Osteoblast (primary cell): ENCODE measurements at regions not wholly inside any gene's neighbourhood (a gene's known extent, or its start where the extent isn't known, plus 50 kb on each side); places are given as distances from the start of the nearest gene placed in this dataset.

Experiments
- DNase-seq: peaks from one replicate; pipeline ENCODE4 v3.0.0; 2011; ENCODE audit warnings: low spot score, mixed read lengths; ENCODE audit not compliant: insufficient read length; ENCODE audit errors: missing footprints
- H2AFZ ChIP-seq: 2 replicates; pipeline ENCODE4 v1.6.0; 2011; ENCODE audit warnings: mild to moderate bottlenecking, low read length
- H3K27ac ChIP-seq: 2 replicates; pipeline ENCODE4 v1.5.1; 2011; ENCODE audit warnings: mild to moderate bottlenecking, low read depth, low read length, moderate library complexity
- H3K27me3 ChIP-seq: 2 replicates; pipeline ENCODE4 v1.6.0; 2012; ENCODE audit warnings: mild to moderate bottlenecking, control low read depth, inconsistent platforms, low read length, moderate library complexity; ENCODE audit not compliant: insufficient read depth
- H3K36me3 ChIP-seq: 2 replicates; pipeline ENCODE4 v1.5.1; 2011; ENCODE audit warnings: mild to moderate bottlenecking, low read length, control low read depth, moderate library complexity; ENCODE audit not compliant: insufficient read depth
- H3K4me1 ChIP-seq: 2 replicates; pipeline ENCODE4 v1.5.1; 2011; ENCODE audit warnings: mild to moderate bottlenecking, low read length, control low read depth, moderate library complexity; ENCODE audit not compliant: insufficient read depth
- H3K4me2 ChIP-seq: 2 replicates; pipeline ENCODE4 v1.6.0; 2011; ENCODE audit warnings: mild to moderate bottlenecking, low read length; ENCODE audit not compliant: insufficient read depth
- H3K4me3 ChIP-seq: fragments of 200-600 bp; sonication (generic); 3 replicates; pipeline ENCODE4 v1.5.1; 2012; ENCODE audit warnings: mild to moderate bottlenecking, low read length, inconsistent platforms; ENCODE audit not compliant: insufficient read depth
- H3K79me2 ChIP-seq: 2 replicates; pipeline ENCODE4 v1.6.0; 2012; ENCODE audit warnings: mild to moderate bottlenecking, low read length, control low read depth, inconsistent platforms; ENCODE audit not compliant: insufficient read depth
- H3K9me3 ChIP-seq: 2 replicates; pipeline ENCODE4 v1.5.1; 2011; ENCODE audit warnings: low read depth, low read length, control low read depth
- H4K20me1 ChIP-seq: 2 replicates; pipeline ENCODE4 v1.6.0; 2012; ENCODE audit warnings: mild to moderate bottlenecking, low read length, control low read depth; ENCODE audit not compliant: insufficient read depth
- TF ChIP-seq, protein P1 (sequence below): IDR thresholded peaks from 2 replicates; pipeline ENCODE4 v1.5.1; 2011; ENCODE audit warnings: mild to moderate bottlenecking, low read depth, low read length, moderate library complexity; ENCODE audit errors: extremely low read depth

DNA sequence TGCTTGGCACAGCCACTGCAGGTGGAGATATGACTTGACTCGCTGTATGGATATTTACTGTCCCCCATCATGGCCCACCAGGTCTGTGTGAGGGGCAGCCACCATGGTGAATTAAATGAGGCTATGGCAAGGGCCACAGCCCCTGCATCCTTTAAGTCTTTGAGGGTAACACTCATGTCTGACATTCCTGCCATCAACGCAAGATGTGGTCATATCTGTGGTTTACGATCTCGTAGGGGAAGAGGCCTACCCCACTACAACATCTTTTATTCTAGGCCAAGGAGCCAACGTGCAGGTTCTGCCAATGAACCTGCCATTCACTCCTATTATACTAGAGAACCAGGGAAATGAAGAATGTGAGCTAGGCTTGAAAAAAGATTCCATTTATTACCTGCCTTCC lies 381.6 kb upstream of the ID2 start:
- no peak for DNase-seq
- no peaks in the 10 kb centered on the region for H3K4me1 ChIP-seq
- H3K27me3 ChIP-seq = no peaks in the 10 kb centered on the region
- H3K4me3 ChIP-seq = no peak overlapping the region
- H3K9me3 ChIP-seq = no peaks in the 10 kb centered on the region
- H3K27ac ChIP-seq = no peak overlapping the region
- no peaks in the 10 kb centered on the region for H3K79me2 ChIP-seq
- no peaks in the 10 kb centered on the region for H4K20me1 ChIP-seq
- TF ChIP-seq, protein P1, sequence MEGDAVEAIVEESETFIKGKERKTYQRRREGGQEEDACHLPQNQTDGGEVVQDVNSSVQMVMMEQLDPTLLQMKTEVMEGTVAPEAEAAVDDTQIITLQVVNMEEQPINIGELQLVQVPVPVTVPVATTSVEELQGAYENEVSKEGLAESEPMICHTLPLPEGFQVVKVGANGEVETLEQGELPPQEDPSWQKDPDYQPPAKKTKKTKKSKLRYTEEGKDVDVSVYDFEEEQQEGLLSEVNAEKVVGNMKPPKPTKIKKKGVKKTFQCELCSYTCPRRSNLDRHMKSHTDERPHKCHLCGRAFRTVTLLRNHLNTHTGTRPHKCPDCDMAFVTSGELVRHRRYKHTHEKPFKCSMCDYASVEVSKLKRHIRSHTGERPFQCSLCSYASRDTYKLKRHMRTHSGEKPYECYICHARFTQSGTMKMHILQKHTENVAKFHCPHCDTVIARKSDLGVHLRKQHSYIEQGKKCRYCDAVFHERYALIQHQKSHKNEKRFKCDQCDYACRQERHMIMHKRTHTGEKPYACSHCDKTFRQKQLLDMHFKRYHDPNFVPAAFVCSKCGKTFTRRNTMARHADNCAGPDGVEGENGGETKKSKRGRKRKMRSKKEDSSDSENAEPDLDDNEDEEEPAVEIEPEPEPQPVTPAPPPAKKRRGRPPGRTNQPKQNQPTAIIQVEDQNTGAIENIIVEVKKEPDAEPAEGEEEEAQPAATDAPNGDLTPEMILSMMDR = no peak
- no peak overlapping the region for H3K4me2 ChIP-seq
- H3K36me3 ChIP-seq = no peaks in the 10 kb centered on the region
- no peak overlapping the region for H2AFZ ChIP-seq

DNA sequence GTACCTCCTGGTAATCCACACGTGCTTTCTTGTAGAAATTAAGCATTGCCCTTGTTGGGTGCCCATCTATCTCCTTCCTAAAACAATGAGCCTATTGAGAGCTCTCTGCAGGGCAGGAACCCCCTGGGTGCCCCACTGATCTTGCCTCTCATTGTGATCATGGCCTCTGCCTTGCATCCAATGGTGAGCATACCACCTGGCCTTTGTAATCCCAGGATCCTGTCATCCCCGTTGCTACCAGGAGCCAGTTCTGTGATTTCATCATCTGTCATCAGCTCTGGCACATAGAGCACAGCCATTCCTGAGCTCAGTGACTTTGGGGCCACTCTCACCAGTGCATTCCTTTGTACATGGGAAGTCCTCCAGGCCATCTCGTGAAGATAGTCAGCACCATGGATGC lies 381.0 kb upstream of the ID2 start:
- no peaks in the 10 kb centered on the region for H3K4me1 ChIP-seq
- no peak overlapping the region for H3K27ac ChIP-seq
- H3K36me3 ChIP-seq = no peaks in the 10 kb centered on the region
- H3K4me3 ChIP-seq = no peak overlapping the region
- DNase-seq = no peak
- H3K27me3 ChIP-seq = no peaks in the 10 kb centered on the region
- H3K79me2 ChIP-seq = no peaks in the 10 kb centered on the region
- H3K4me2 ChIP-seq = no peak overlapping the region
- H3K9me3 ChIP-seq = no peaks in the 10 kb centered on the region
- H2AFZ ChIP-seq = no peak overlapping the region
- H4K20me1 ChIP-seq = no peaks in the 10 kb centered on the region
- TF ChIP-seq, protein P1 = no peak

DNA sequence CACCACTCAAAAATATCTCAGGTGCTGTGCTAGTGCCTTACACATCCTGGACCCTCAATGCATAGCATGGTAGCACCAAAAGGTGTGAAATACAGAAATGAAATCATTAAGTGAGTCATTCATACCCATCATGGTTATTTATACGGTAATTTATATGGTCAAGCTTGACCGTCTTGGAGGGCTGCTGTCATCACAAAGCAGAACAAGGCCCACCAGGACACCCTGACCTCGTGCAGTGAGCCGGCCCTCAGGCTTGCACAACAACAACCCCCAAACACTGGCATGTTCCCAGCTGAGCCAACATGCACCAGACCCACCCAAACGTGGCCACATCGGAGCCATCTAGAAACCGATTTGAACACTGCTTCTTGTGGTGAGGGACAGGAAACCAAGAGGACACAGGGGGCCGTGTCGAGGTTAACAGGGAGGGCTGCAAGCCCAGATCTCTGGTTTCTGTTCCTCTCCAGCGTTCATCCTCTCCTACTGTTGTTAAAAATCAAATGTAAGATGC lies 378.5 kb upstream of the ID2 start:
- no peak overlapping the region for H3K4me3 ChIP-seq
- TF ChIP-seq, protein P1 = no peak
- H3K27me3 ChIP-seq = no peaks in the 10 kb centered on the region
- no peaks in the 10 kb centered on the region for H3K36me3 ChIP-seq
- DNase-seq = no peak
- H3K9me3 ChIP-seq = no peaks in the 10 kb centered on the region
- H3K79me2 ChIP-seq = no peaks in the 10 kb centered on the region
- H3K27ac ChIP-seq = no peak overlapping the region
- H4K20me1 ChIP-seq = no peaks in the 10 kb centered on the region
- no peak overlapping the region for H2AFZ ChIP-seq
- no peaks in the 10 kb centered on the region for H3K4me1 ChIP-seq
- no peak overlapping the region for H3K4me2 ChIP-seq

DNA sequence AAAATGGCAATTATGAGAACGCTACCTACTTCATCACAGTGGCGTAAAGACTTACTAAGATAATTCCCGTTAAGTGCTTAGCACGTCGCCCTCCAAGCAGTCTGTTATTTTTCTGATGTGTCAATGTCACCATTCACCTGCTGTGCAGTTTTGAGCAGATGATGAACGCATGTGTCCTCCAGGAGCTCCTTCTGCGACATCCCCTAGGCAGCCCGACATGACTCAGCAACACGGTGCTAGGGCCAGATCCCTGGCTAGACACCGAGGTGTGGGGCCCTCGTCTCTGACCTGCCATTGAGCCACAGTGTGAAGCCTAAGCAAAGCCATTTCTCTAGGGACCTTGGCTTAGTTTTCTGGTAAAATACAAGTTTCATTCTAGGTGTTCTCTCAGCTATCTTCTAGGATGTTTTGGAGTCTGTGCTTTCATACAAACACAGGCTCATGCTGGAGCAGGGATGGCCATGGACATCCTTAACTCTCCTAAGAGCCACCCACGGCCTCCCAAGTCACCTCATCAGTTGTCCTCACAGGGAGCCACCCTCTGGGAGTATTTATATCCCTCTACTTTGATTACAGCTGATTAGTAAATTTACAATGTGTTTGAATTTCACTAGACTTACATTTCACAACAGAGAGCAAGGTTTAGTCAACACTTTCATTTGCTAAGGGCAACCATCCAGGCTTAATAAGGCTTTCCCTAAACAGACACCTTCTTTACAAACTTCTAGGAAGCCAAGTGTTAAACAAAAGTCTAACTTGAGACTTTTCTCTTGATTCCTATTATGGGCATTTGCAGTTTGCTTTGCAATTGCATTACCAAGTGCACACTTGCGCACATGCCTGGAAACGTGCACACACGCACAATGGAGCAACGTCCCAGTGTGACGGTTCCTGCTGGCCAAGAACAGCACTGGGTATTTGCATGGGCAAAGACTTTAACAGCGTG lies 376.8 kb upstream of the ID2 start:
- H3K4me2 ChIP-seq = no peak overlapping the region
- H3K4me1 ChIP-seq = no peaks in the 10 kb centered on the region
- DNase-seq = no peak
- H2AFZ ChIP-seq = no peak overlapping the region
- H3K27ac ChIP-seq = no peak overlapping the region
- TF ChIP-seq, protein P1 = no peak
- H3K79me2 ChIP-seq = no peaks in the 10 kb centered on the region
- no peak overlapping the region for H3K4me3 ChIP-seq
- H3K27me3 ChIP-seq = no peaks in the 10 kb centered on the region
- no peaks in the 10 kb centered on the region for H3K9me3 ChIP-seq
- H3K36me3 ChIP-seq = no peaks in the 10 kb centered on the region
- H4K20me1 ChIP-seq = no peaks in the 10 kb centered on the region
